ENCODE measurements at regions not wholly inside any gene's neighbourhood (a gene's known extent, or its start where the extent isn't known, plus 50 kb on each side); places are given as distances from the start of the nearest gene placed in this dataset.

DNA sequence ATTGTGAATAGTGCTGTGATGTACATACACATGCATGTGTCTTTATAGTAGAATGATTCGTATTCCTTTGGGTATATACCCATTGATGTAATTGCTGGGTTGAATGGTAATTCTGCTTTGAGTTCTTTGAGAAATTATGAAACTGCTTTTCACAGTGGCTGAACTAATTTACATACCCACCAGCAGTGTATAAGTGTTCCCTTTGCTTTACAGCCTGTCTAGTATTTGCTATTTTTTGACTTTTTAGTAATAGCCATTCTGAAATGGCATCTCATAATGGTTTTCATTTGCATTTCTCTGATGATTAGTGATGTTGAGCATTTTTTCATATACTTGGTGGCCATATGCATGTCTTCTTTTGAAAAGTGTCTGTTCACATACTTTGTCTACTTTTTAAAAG lies 54.5 kb upstream of the FAM78B start:
- Mint-ChIP-seq H3K4me1 (no peaks in the 10 kb centered on the region), H3K27ac (no peak overlapping the region), H3K9me3 (peaks cover 12% of the 10 kb centered on the region), H3K36me3 (peaks cover 1% of the 10 kb centered on the region), H3K27me3 (no peaks in the 10 kb centered on the region), H3K4me3 (no peak overlapping the region)
- CTCF ChIA-PET, result no interaction called here
- DNase-seq, result no peak

DNA sequence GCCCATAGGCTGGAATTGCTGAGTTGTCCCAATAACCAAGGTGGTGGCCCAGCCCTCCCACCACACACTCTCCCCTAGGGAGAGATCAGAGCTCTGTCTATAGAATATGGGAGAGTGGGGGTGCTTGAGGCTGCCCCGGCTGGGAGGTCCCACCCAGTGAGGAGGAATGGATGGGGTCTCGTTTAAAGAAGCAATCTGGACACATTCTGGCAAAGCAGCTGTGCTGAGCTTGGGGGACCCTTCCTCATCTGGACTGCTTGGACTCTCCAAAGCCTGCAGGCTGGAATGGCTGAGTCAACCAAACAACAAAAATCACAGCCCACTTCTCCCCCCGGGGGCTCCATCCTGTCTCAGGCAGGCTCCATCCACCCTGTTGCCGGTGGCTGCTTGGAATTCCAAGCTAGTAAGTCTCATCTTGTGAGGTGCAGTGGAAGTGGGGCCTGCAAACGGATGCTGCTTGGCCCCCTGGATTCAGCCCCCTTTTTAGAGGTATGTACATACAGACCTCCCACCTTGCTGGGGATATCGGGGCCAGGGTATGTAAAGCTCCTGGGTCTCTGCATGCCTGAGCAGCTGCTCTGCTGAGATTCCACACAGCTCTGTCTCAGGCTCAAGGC lies 67.1 kb upstream of the FAM78B start:
- CTCF ChIA-PET, result no interaction called here
- H3K4me1 Mint-ChIP-seq, result no peaks in the 10 kb centered on the region
- no peak overlapping the region for H3K27ac Mint-ChIP-seq
- no peaks in the 10 kb centered on the region for H3K27me3 Mint-ChIP-seq
- H3K36me3 Mint-ChIP-seq, result no peaks in the 10 kb centered on the region
- H3K9me3 Mint-ChIP-seq, result peaks cover 11% of the 10 kb centered on the region
- no peak overlapping the region for H3K4me3 Mint-ChIP-seq
- DNase-seq, result no peak

DNA sequence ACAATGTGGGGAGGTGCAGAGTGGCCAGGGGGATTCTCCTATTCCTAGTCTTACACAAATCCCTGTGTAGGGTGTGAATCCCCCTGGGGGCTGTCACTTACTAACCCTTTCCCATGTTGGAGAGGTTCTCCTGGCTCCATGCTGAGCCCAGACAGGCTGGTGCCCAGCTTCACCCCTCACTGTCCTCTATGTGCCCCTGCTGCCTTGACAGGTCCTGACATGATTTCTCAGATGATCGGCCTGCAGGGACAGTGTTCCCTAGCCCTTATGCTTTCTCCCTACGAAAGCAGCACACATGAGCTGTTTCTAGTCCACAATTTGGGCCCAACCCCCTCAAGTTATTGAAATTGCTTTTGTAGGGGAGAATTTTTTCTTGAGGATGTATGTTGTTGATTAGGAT lies 68.9 kb upstream of the FAM78B start:
- H3K9me3 Mint-ChIP-seq, result peaks cover 8% of the 10 kb centered on the region
- H3K27ac Mint-ChIP-seq, result no peak overlapping the region
- no peaks in the 10 kb centered on the region for H3K36me3 Mint-ChIP-seq
- H3K27me3 Mint-ChIP-seq, result no peaks in the 10 kb centered on the region
- H3K4me3 Mint-ChIP-seq, result no peak overlapping the region
- CTCF ChIA-PET, result no interaction called here
- DNase-seq, result no peak
- no peaks in the 10 kb centered on the region for H3K4me1 Mint-ChIP-seq

DNA sequence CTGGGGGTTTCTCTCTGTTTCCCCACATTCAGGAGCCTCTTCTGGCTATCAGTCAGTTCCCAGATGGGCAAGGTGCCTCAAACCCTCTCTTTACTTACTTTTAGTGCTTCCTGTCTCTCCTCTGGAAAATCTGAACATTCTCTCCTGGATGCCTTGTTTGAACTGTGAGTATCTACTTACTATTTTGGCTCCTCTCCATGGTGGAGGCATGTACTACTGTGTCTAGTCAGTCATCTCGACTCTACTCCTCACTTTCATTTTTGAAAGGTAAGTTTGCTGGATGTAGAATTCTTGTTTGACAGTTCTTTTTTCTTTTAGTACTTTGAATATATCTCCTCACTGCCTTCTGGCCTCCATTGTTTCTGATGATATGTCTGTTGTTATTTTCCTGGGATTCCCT lies 70.9 kb upstream of the FAM78B start:
- CTCF ChIA-PET, result no interaction called here
- H3K9me3 Mint-ChIP-seq, result peaks cover 4% of the 10 kb centered on the region
- no peak for DNase-seq
- no peaks in the 10 kb centered on the region for H3K4me1 Mint-ChIP-seq
- no peak overlapping the region for H3K4me3 Mint-ChIP-seq
- H3K27ac Mint-ChIP-seq, result no peak overlapping the region
- no peaks in the 10 kb centered on the region for H3K36me3 Mint-ChIP-seq
- no peaks in the 10 kb centered on the region for H3K27me3 Mint-ChIP-seq

DNA sequence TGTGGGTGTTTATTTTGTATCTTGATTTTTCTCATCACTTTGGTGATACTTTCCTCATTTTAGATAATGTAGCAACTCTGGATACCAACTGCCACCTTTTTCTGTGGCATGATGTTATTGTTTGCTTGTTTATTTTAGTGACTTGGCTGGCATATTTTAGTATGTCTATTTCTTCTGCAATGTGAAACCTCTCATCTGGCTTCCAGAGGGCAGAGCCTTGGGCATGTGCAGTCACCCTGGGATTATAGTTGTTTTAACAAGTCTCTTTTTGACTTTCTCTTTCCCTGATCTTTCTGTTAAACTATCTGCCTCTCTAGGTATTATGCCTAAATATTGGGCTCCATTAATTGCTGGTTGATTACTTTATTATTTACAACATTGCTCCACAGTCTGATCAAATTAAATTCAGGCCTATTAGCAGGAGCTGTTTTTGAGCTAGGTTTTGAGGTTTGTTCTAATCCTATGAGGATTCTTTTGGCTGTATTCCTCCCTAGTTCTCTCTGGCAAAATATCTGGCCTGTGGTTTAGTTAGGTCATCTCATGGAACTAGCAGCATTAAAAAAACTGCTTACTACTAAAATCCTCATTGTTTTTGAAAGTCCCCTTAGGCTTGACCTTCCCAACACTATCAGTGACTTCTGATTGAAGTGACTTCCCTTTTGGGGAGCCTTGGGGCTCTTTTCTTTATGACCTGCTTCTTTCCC lies 86.4 kb upstream of the FAM78B start:
- H3K4me1 Mint-ChIP-seq, result no peaks in the 10 kb centered on the region
- DNase-seq, result no peak
- H3K9me3 Mint-ChIP-seq, result peaks cover 11% of the 10 kb centered on the region
- H3K4me3 Mint-ChIP-seq, result no peak overlapping the region
- H3K27ac Mint-ChIP-seq, result no peak overlapping the region
- no peaks in the 10 kb centered on the region for H3K36me3 Mint-ChIP-seq
- CTCF ChIA-PET, result no interaction called here
- no peaks in the 10 kb centered on the region for H3K27me3 Mint-ChIP-seq

DNA sequence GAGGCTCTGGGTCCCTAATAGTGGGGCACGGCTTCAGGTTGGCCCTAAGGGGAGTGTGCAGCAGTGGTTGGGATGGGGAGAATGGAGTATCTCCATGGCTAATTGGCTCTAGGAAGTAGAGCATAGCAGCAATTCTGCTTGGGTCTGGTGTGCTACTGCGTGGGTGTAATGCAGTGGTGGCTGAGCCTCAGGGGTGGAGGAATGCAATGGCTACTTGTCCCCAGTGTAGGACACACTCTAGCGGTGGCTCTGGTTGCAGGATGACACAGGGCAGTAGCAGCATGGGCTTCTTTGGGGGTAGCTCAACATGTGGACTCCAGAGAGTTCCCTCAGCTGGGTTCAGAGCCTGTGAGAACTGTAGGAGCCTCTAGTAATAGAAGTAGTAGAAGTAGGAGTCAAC lies 91.2 kb upstream of the FAM78B start:
- CTCF ChIA-PET, result no interaction called here
- no peak overlapping the region for H3K27ac Mint-ChIP-seq
- no peak overlapping the region for H3K4me3 Mint-ChIP-seq
- no peaks in the 10 kb centered on the region for H3K4me1 Mint-ChIP-seq
- no peaks in the 10 kb centered on the region for H3K36me3 Mint-ChIP-seq
- H3K27me3 Mint-ChIP-seq, result no peaks in the 10 kb centered on the region
- DNase-seq, result no peak
- H3K9me3 Mint-ChIP-seq, result no peaks in the 10 kb centered on the region

DNA sequence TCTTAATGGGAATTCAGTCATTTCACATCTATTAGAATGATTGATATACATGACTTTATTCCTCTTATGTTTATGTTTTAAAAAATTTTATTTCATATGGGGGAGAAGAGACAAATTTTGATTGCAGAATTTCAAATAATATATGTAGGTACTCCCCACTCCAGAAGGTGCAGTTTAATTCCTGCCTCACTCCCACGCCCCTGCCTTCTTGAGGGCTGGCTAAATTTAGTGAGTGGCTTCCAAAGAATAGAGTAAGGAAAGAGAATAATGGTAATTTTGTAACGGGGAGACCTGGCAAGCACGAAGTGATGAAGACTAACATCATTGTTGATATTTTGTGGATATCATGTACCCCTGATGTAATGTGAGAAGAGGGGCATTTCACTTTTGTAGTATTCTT lies 94.7 kb upstream of the FAM78B start:
- no peaks in the 10 kb centered on the region for H3K27me3 Mint-ChIP-seq
- CTCF ChIA-PET, result no interaction called here
- no peaks in the 10 kb centered on the region for H3K9me3 Mint-ChIP-seq
- no peaks in the 10 kb centered on the region for H3K4me1 Mint-ChIP-seq
- DNase-seq, result no peak
- no peaks in the 10 kb centered on the region for H3K36me3 Mint-ChIP-seq
- H3K4me3 Mint-ChIP-seq, result no peak overlapping the region
- no peak overlapping the region for H3K27ac Mint-ChIP-seq

DNA sequence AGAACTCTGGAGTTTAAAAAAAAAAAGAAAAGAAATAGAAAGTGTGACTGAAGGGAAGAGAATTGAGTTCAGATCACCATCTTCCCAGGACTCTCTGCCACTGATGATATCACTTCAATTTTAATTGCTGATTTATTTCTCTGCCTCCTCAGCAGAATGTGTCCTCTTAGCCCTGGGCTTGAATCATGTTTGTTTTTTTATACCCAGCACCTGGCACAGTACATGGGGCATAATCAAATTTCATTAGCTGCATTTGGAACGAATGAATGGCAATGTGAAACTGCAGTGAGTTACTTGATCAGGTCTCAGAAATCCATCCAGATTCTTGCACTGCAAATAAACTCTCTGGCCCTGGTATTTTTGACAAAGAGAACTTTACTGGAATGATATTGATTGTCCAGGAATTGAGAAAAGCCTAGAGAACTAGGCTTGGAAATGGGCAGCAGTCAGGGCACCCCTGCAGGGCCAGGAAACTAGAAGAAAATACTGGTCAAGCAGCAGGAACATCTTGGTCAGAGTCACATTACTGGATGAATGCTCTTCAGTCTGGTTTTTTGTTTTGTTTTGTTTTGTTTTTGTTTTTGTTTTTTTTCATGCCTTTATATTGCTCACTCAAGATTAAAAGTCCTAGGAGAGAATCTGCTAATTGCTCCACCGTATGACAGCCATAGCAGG lies 103.8 kb upstream of the FAM78B start:
- Mint-ChIP-seq H3K36me3 (no peaks in the 10 kb centered on the region), H3K4me3 (no peak overlapping the region), H3K9me3 (no peaks in the 10 kb centered on the region), H3K27me3 (no peaks in the 10 kb centered on the region), H3K4me1 (no peaks in the 10 kb centered on the region), H3K27ac (no peak overlapping the region)
- CTCF ChIA-PET, result no interaction called here
- DNase-seq, result no peak

DNA sequence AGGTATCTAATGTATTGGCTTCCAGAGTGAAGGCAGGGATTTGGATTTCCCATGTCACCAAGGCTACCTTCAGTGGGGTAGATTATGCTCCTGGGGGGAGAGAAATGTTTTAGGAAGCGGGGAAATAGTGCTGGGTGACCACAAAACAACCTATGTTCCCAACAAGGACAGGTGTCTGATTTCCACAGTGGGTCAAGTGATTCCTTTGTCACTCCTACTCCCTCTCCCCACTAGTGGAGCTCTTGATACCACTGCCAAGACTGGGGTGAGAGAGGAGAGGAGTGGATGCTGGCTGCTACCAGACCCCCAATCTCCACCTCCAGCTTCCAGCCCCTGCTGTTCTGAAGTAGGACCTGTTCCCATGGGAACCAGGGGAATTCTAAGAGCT lies 104.3 kb upstream of the FAM78B start:
- Mint-ChIP-seq H3K9me3 (peaks cover under 1% of the 10 kb centered on the region), H3K36me3 (no peaks in the 10 kb centered on the region), H3K27me3 (no peaks in the 10 kb centered on the region), H3K27ac (no peak overlapping the region), H3K4me1 (no peaks in the 10 kb centered on the region), H3K4me3 (no peak overlapping the region)
- CTCF ChIA-PET, result no interaction called here
- DNase-seq, result no peak

DNA sequence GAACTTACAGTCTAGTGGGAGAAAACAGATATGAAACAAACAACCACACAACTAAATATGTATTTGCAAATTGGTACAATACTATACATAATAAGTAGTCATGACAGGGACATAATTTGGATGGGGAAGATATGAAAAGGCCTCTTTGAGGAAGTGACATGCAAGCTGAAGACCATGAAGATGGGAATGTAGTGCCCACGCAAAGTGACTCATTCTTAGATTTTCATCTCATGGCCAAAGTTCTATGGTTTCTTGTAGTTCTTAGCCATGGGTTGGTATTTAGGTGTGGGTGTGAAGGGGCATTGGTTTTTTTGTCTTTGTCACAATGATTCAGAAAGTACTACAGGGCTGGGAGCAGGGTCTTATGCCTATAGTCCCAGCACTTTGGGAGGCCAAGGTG lies 105.4 kb upstream of the FAM78B start:
- H3K36me3 Mint-ChIP-seq, result no peaks in the 10 kb centered on the region
- no peak overlapping the region for H3K27ac Mint-ChIP-seq
- no peaks in the 10 kb centered on the region for H3K4me1 Mint-ChIP-seq
- CTCF ChIA-PET, result no interaction called here
- no peak overlapping the region for H3K4me3 Mint-ChIP-seq
- peaks cover 3% of the 10 kb centered on the region for H3K9me3 Mint-ChIP-seq
- H3K27me3 Mint-ChIP-seq, result no peaks in the 10 kb centered on the region
- no peak for DNase-seq

DNA sequence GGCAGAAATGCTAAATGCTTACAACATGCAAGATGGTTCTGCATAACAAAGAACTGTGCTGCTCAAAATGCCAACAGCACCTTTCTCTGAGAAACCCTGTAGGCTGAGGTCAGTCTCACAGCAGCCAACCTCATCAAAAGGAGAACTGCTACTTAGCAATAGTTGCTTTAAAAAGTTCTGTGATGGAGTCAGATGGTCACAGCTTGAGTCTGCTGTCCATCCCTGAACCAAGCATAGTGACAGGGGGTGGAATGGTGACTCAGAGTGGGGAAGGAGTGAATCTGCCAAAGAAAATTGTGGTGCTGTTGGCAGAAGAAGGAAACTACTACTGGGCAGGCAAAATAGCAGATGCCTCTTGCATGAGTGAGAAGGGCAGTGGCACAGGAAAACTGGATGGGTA lies 106.0 kb upstream of the FAM78B start:
- Mint-ChIP-seq H3K36me3 (no peaks in the 10 kb centered on the region), H3K27ac (no peak overlapping the region), H3K9me3 (peaks cover 3% of the 10 kb centered on the region), H3K4me1 (no peaks in the 10 kb centered on the region), H3K4me3 (no peak overlapping the region), H3K27me3 (no peaks in the 10 kb centered on the region)
- no peak for DNase-seq
- CTCF ChIA-PET, result no interaction called here

DNA sequence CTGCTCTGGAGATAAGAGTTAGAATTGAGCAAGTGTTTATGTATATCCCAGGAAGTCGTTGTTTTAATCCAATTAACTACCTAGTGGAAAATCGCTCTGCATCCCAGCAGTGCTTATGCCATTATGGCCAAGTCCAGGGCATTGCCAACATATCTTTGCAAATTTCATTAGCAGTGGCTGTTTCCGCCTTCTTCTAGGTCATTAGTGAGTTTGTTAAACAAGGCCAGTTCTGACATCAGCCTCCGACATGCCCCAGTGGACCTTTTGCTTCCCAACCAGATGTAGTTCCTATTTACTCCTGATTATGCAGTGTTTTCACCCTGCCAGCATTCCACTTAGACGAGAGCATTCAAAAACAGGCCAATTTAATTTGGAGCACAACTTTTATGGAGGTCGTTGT lies 106.8 kb upstream of the FAM78B start:
- H3K9me3 Mint-ChIP-seq, result peaks cover 3% of the 10 kb centered on the region
- H3K27ac Mint-ChIP-seq, result no peak overlapping the region
- H3K27me3 Mint-ChIP-seq, result no peaks in the 10 kb centered on the region
- CTCF ChIA-PET, result no interaction called here
- no peaks in the 10 kb centered on the region for H3K36me3 Mint-ChIP-seq
- no peak overlapping the region for H3K4me3 Mint-ChIP-seq
- no peaks in the 10 kb centered on the region for H3K4me1 Mint-ChIP-seq
- no peak for DNase-seq

DNA sequence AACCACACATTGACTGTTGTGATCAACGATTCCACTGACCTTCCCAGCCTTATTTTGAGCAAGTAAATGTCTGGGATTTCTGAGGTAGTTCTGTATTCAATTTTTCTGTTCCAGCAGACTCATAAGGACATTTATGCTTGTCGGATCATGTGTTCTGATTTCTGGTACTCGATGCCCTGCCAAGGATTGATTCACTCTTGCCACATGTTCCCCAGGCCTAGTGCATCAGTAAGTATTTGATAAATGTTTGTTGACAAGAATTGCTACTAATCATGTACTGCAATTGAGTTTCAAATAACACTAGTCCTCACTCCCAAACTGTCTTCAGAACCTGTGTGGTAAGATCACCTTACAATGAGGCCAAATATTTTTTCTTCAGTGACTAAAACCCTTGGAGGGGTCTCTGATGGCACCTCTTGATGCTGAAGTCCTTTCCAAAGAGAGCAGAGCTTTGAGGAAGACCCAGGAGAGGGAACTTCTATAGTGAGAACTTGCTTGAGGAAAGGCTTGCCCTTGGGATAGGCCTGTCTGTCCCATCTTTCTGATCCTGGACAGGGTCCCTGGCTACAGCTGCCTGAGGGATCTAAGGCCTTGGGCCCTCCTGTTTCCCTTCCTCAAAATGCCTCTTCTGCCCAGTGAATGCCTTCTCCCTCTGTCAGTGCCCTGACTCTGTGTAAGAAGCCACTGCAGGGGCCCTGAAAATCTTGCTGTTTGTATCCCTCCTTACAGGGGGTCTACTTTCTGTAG lies 115.8 kb upstream of the FAM78B start:
- Mint-ChIP-seq H3K36me3 (no peaks in the 10 kb centered on the region), H3K9me3 (no peaks in the 10 kb centered on the region), H3K4me3 (no peak overlapping the region), H3K4me1 (no peaks in the 10 kb centered on the region), H3K27ac (no peak overlapping the region), H3K27me3 (no peaks in the 10 kb centered on the region)
- CTCF ChIA-PET, result no interaction called here
- no peak for DNase-seq

DNA sequence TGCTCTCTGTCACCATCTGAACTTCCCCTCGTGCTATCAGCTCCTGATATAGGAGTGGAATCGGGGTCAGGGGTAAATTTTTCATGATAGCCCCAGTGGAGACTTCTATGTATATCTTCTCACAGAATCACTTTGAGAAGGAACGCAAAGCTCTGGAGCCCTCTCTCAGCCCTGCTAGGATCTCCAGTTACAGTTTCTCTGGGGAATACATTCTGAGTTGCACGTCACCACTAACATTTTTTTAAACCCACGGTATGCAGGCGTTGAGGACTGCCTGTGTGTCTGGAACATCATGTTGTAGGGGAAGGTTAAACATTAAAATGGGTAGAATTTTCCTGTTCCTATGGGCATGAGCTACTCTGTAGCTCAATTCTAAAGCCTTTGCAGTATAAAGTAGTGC lies 116.4 kb upstream of the FAM78B start:
- H3K36me3 Mint-ChIP-seq, result no peaks in the 10 kb centered on the region
- no peak overlapping the region for H3K27ac Mint-ChIP-seq
- no peaks in the 10 kb centered on the region for H3K9me3 Mint-ChIP-seq
- no peak for DNase-seq
- H3K4me1 Mint-ChIP-seq, result no peaks in the 10 kb centered on the region
- H3K27me3 Mint-ChIP-seq, result no peaks in the 10 kb centered on the region
- CTCF ChIA-PET, result no interaction called here
- no peak overlapping the region for H3K4me3 Mint-ChIP-seq

DNA sequence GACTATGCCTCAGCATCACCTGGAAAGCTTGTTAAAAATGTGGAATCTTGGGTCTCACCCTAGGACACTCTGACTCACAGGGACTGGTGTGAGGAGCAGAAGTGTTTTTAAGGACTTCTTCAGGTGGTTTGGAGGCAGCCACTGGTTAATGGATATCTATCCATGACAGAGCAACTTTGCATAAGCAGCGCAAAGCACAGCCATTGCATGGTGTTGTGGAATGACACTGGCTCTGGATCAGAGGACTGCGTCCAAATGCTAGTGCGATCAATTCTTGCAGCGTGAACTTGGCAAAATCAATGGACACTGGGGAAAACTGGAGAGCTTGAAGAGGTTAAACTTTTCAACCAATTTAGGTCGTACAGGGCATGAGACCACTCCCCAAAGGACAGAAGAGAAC lies 116.8 kb upstream of the FAM78B start:
- no peak overlapping the region for H3K4me3 Mint-ChIP-seq
- no peak overlapping the region for H3K27ac Mint-ChIP-seq
- DNase-seq, result no peak
- no peaks in the 10 kb centered on the region for H3K27me3 Mint-ChIP-seq
- no peaks in the 10 kb centered on the region for H3K36me3 Mint-ChIP-seq
- no peaks in the 10 kb centered on the region for H3K9me3 Mint-ChIP-seq
- no peaks in the 10 kb centered on the region for H3K4me1 Mint-ChIP-seq
- CTCF ChIA-PET, result no interaction called here
